GM12878 (cell line): ENCODE measurements at regions not wholly inside any gene's neighbourhood (a gene's known extent, or its start where the extent isn't known, plus 50 kb on each side); places are given as distances from the start of the nearest gene placed in this dataset.

Experiments
- ATAC-seq: fragments of 200-7000 bp; cut with Tn5 transposase; 3 replicates; pipeline ENCODE4 v1.9.1; 2020; ENCODE audit warnings: mild to moderate bottlenecking, moderate library complexity
- BruUV-seq: library from RNA; stranded (reverse); fragments of 400-500 nt; replicated peaks from 2 replicates; lab custom pipeline; 2021; lab: Mats Ljungman, UMichigan
- CTCF ChIA-PET: fragments of 300-600 bp; sonication (Branson Sonifier 250); formaldehyde crosslinking; extraction: SDS; loops from one replicate; lab custom pipeline; 2021; ENCODE audit warnings: inconsistent platforms; lab: Yijun Ruan, JAX
- POLR2A ChIA-PET: fragments of 350-600 bp; formaldehyde crosslinking; extraction: SDS; loops from one replicate; lab custom pipeline; 2021; ENCODE audit warnings: inconsistent platforms; lab: Charles Lee
- RAD21 ChIA-PET: fragments of 300-600 bp; sonication (Branson Sonifier 250); formaldehyde crosslinking; loops from one replicate; lab custom pipeline; 2023; ENCODE audit warnings: antibody characterized with exemption; ENCODE audit not compliant: unreplicated experiment; lab: Charles Lee
- SMC1A ChIA-PET: fragments of 300-600 bp; sonication (Branson Sonifier 250); formaldehyde crosslinking; loops from one replicate; lab custom pipeline; 2023; ENCODE audit not compliant: unreplicated experiment, uncharacterized antibody; lab: Charles Lee
- DNase-seq: peaks from one replicate; pipeline ENCODE4 v3.0.0-alpha.2; 2011; ENCODE audit warnings: low read depth, low spot score
- FAIRE-seq: peaks from 3 replicates; lab custom pipeline; 2011; peaks lifted over from hg19 to GRCh38; lab: Jason Lieb, UNC
- H2AFZ ChIP-seq: 2 replicates; pipeline ENCODE4 v1.6.0; 2011; ENCODE audit warnings: low read depth, low read length, control low read depth; ENCODE audit not compliant: control insufficient read depth
- H3K27ac ChIP-seq: 2 replicates; pipeline ENCODE4 v1.5.1; 2011; ENCODE audit warnings: control low read depth; ENCODE audit not compliant: control insufficient read depth, insufficient read depth
- H3K27me3 ChIP-seq, 2 experiments: replicated peaks in 1 of 2; 2 replicates each; pipeline versions ENCODE4 v1.6.0 to v1.6.1; 2011; ENCODE audit warnings: low read length in 1 of 2; ENCODE audit not compliant: control insufficient read depth in 2 of 2, insufficient read depth in 2 of 2
- H3K36me3 ChIP-seq, 2 experiments: 2 replicates each; pipeline ENCODE4 v1.5.1; 2011; ENCODE audit warnings: low read length in 1 of 2; ENCODE audit not compliant: control insufficient read depth in 2 of 2, insufficient read depth in 2 of 2
- H3K4me1 ChIP-seq: 2 replicates; pipeline ENCODE4 v1.6.1; 2011; ENCODE audit warnings: mild to moderate bottlenecking, low read length, moderate library complexity, mixed read lengths; ENCODE audit not compliant: control insufficient read depth, insufficient read depth
- H3K4me2 ChIP-seq: 2 replicates; pipeline ENCODE4 v1.6.0; 2011; ENCODE audit warnings: control low read depth; ENCODE audit not compliant: control insufficient read depth, insufficient read depth
- H3K4me3 ChIP-seq: fragments of 200-600 bp; sonication (generic); 2 replicates; pipeline ENCODE4 v1.5.1; 2016
- H3K79me2 ChIP-seq: 2 replicates; pipeline ENCODE4 v1.6.0; 2011; ENCODE audit warnings: low read length; ENCODE audit not compliant: control insufficient read depth, insufficient read depth
- H3K9ac ChIP-seq: 2 replicates; pipeline ENCODE4 v1.8.0; 2011; ENCODE audit warnings: low read length, control low read depth, mixed read lengths; ENCODE audit not compliant: control insufficient read depth, insufficient read depth
- H3K9me3 ChIP-seq: replicated peaks from 3 replicates; pipeline ENCODE4 v1.5.1; 2011; ENCODE audit warnings: mild to moderate bottlenecking, low read length; ENCODE audit not compliant: control insufficient read depth, insufficient read depth
- H4K20me1 ChIP-seq: 2 replicates; pipeline ENCODE4 v1.6.0; 2011; ENCODE audit not compliant: control insufficient read depth, insufficient read depth
- BCL11A ChIP-seq: IDR thresholded peaks from 2 replicates; pipeline ENCODE4 v1.6.1; 2011; ENCODE audit warnings: low read depth, low read length
- CREB1 ChIP-seq: IDR thresholded peaks from 2 replicates; pipeline ENCODE4 v1.6.1; 2012; ENCODE audit warnings: low read depth, mild to moderate bottlenecking, inconsistent platforms
- CREM ChIP-seq: IDR thresholded peaks from 2 replicates; pipeline ENCODE4 v1.6.1; 2014; ENCODE audit warnings: antibody characterized with exemption, low read depth
- E4F1 ChIP-seq: fragments of 450-650 bp; IDR thresholded peaks from 2 replicates; pipeline ENCODE4 v1.6.1; 2018; ENCODE audit warnings: borderline replicate concordance, mild to moderate bottlenecking; ENCODE audit not compliant: partially characterized antibody
- JUNB ChIP-seq: IDR thresholded peaks from 2 replicates; pipeline ENCODE4 v1.6.1; 2016; ENCODE audit warnings: antibody characterized with exemption, mild to moderate bottlenecking
- MEF2B ChIP-seq: fragments of 450-650 bp; IDR thresholded peaks from 2 replicates; pipeline ENCODE4 v1.6.1; 2018; ENCODE audit warnings: mild to moderate bottlenecking, moderate library complexity; ENCODE audit not compliant: partially characterized antibody, poor library complexity, severe bottlenecking
- MLLT1 ChIP-seq: fragments of 450-650 bp; IDR thresholded peaks from 2 replicates; pipeline ENCODE4 v1.6.1; 2016; ENCODE audit warnings: mild to moderate bottlenecking
- MTA2 ChIP-seq: fragments of 450-650 bp; IDR thresholded peaks from 2 replicates; pipeline ENCODE4 v1.6.1; 2016; ENCODE audit warnings: low read depth, mild to moderate bottlenecking, moderate library complexity
- POU2F2 ChIP-seq: IDR thresholded peaks from 3 replicates; pipeline ENCODE4 v1.6.1; 2011; ENCODE audit warnings: low read depth, mild to moderate bottlenecking, low read length, borderline replicate concordance
- RFX5 ChIP-seq: IDR thresholded peaks from 2 replicates; pipeline ENCODE4 v1.6.1; 2011; ENCODE audit warnings: low read depth, low read length, improper control_type of control experiment
- SIN3A ChIP-seq: IDR thresholded peaks from 2 replicates; pipeline ENCODE4 v1.6.1; 2012; ENCODE audit warnings: low read depth, low read length, improper control_type of control experiment
- SMARCA5 ChIP-seq: fragments of 450-650 bp; IDR thresholded peaks from 2 replicates; pipeline ENCODE4 v1.6.1; 2017; ENCODE audit warnings: mild to moderate bottlenecking
- STAT3 ChIP-seq: IDR thresholded peaks from 2 replicates; pipeline ENCODE4 v1.6.1; 2011; ENCODE audit warnings: low read depth, low read length, improper control_type of control experiment
- WGBS: methylation state at CpG from one replicate; pipeline ENCODE4 v1.1.6; 2016; ENCODE audit warnings: low lambda C conversion rate; ENCODE audit not compliant: insufficient replicate concordance, insufficient coverage; ENCODE audit errors: missing lambda C conversion rate; 5-methylcytosine and 5-hydroxymethylcytosine counted together
- in situ Hi-C: fragments of 300-500 bp; cut with MboI; formaldehyde crosslinking; loops from 9 replicates; pipeline ENCODE4 v1.14.3; 2018; ENCODE audit warnings: mixed read lengths
- intact Hi-C: fragments of 100-400 bp; cut with micrococcal nuclease; formaldehyde crosslinking; loops from one replicate; pipeline ENCODE4 v1.14.2; 2022; ENCODE audit not compliant: unreplicated experiment

GRCh38 chr5:123755653-123756317 lies 243.8 kb downstream of the CSNK1G3 start (continued):
- TF ChIP-seq MLLT1 (no peak), JUNB (no peak), CREB1 (no peak), MTA2 (no peak)

- no peak for ATAC-seq
- POLR2A ChIA-PET = no interaction called here
- no peaks in the 10 kb centered on the region for H3K79me2 ChIP-seq
- DNase-seq = no peak
- no peak overlapping the region for H3K27ac ChIP-seq
- 0% methylated on average over 3 of the region's 3 CpGs for WGBS
- TF ChIP-seq RFX5 (no peak), E4F1 (no peak), STAT3 (no peak), CREM (no peak), POU2F2 (no peak), MEF2B (no peak), BCL11A (no peak), SIN3A (no peak), SMARCA5 (no peak), MTA2 (no peak)
- FAIRE-seq = no peak
- H3K36me3 ChIP-seq = no peaks in the 10 kb centered on the region
- no peak overlapping the region for H3K4me2 ChIP-seq
- H3K9ac ChIP-seq = no peak overlapping the region
- in situ Hi-C loops (no loop called here), intact Hi-C loops (no loop called here)
- RAD21 ChIA-PET = no interaction called here
- H3K27me3 ChIP-seq = no peaks in the 10 kb centered on the region
- no peak overlapping the region for H3K4me3 ChIP-seq
- no TSS peak for BruUV-seq
- H3K9me3 ChIP-seq = no peaks in the 10 kb centered on the region
- SMC1A ChIA-PET = interaction anchor here (0.8 to 0.9 kb wide), 2 partner anchors 15 to 86 kb away, joined by 3 to 4 read pairs; no protein-coding TSS in a partner anchor
- H4K20me1 ChIP-seq = no peaks in the 10 kb centered on the region
- CTCF ChIA-PET = no interaction called here
- no peak overlapping the region for H2AFZ ChIP-seq
- no peaks in the 10 kb centered on the region for H3K4me1 ChIP-seq
These were observed 242.9 kb downstream of the CSNK1G3 start for GRCh38 chr5:123754908-123755307.
